Activated CD4-positive, alpha-beta T cell treated with anti-CD3 and anti-CD28 coated beads, Interleukin-2, amount 50 U/mL, for 16 hours (primary cell): ENCODE measurements at regions not wholly inside any gene's neighbourhood (a gene's known extent, or its start where the extent isn't known, plus 50 kb on each side); places are given as distances from the start of the nearest gene placed in this dataset.
"Not testable (repeated sequence)": the region's sequence is repeated elsewhere in the genome, so short reads cannot be mapped to it uniquely, and the experiment has no call there.

Source experiments
- DNase-seq: peaks from one replicate; pipeline ENCODE4 v3.0.0-alpha.2; 2020

DNA sequence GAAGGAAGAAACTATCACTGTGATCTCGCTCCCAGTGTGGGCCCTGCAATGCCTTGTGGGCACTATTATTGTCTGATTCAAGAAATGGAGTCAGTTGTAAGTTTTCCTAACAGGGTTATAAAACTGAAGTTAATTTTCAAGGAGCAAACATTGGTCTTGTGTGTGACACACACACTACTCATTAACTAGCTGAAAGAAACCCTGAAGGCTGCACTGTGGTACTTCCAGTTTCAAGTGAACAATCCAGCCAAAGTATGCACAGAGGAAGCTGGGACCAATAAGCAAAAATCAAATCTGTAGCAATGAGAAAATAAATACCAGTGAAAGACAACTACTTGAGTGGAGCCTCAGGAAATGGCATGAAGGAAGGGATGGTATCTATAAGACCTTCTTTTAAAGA, 506.6 kb upstream of the POT1 start:
- DNase-seq: no peak

DNA sequence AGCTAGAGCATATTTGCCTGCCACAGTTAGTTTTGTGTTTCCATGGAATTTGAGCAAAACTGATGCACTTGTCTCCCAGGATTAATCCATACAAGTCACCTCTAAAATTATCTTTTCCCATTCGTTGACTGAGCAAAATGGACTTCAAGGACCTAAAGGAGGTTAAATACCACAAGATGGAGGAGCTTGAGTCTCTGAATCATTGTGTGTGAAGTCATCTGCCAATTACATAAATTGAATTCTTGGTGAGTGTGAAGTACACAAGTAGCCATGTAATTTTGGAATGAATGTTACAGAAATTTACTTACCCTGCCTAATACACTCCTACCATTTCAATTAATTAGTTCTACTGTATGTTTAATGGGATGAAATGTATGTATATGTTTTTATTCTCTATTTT, 501.7 kb upstream of the POT1 start:
- no peak for DNase-seq

DNA sequence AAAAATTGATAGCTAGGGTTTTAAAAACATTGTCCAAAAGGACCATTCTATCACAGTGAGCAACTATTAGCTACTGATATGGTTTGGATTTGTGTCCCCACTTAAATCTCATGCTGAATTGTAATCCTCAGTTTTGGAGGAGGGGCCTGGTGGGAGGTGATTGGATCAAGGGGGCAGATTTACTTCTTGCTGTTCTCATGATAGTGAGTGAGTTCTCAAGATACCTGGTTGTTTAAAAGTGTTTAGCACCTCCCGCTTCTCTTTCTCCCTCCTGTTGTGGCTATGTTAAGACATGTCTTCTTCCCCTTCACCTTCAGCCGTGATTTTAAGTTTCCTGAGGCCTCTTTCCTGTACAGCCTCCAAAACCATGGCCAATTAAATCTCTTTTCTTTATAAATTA, 500.4 kb upstream of the POT1 start:
- no peak for DNase-seq

DNA sequence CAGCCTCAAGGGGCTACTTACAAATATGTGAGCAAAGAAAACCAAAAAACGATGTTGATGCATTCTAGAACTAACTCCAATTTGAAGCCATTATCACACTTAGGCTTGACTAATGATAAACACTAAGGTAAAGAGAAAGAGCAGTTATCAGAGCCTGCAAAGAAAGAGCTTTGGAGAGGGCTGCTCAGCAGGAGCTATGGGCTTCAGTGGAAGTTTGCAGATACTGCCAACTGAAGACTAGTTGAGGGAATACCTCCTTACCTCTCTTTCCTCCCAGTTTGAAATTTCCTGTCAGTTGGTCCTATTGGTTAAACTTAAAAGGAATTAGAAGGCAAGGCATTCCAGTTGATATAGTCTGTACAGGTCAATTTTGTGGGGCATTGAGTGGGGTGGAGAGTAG, 498.1 kb upstream of the POT1 start:
- no peak for DNase-seq

DNA sequence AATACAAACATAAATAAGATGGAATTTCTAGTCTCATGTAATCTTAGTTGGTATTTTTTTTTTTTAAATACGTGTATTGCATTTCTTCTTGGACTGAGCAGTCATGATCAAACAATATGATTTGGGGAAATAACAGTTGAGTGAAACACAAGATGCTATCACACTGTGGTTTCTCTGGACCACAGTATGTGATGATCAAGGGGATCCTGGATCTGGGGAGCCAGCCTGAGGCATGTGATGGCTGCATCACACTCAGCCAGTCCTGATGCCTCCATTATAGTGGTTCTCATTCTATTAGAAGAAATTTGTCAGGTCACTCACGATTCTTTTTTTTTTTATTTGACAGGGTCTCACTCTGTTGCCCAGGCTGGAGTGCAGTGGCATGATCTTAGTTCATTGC, 495.9 kb upstream of the POT1 start:
- no peak for DNase-seq

DNA sequence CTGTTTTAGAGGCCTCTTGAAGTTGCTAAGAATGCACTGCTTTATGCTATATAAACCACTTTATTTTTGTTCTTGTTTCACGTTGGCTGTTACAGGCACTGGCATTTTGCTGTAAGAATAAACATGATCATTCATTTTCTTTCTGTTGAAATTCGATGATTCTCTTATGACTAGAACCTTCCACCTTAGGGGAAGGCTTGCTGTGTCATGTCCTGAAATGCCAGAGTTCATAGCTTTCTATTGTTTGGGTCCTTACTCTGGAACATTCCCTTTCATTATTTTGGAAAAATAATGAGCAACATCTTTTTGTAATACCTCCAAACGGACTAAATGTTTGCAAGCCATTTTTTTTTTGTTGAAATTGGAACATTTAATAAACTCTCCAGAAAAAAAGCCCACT, 495.1 kb upstream of the POT1 start:
- no peak for DNase-seq

GRCh38 chr7:125423458-125424155, 494.0 kb upstream of the POT1 start:
- peak; percentile 49 for DNase-seq

DNA sequence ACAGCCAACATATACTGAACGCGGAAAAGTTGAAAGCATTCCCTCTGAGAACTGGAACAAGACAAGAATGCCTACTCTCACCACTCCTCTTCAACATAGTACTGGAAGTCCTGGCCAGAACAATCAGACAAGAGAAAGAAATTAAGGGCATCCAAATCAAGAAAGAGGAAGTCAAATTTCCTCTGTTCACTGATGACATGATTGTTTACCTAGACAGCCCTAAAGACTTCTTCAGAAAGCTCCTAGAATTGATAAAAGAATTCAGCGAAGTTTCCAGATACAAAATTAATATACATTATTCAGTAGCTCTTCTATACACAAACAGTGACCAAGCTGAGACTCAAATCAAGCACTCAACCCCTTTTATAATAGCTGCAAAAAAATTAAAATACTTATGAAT, 491.8 kb upstream of the POT1 start:
- DNase-seq: not testable (repeated sequence)

GRCh38 chr7:125412890-125413665, 483.5 kb upstream of the POT1 start:
- no peak for DNase-seq

DNA sequence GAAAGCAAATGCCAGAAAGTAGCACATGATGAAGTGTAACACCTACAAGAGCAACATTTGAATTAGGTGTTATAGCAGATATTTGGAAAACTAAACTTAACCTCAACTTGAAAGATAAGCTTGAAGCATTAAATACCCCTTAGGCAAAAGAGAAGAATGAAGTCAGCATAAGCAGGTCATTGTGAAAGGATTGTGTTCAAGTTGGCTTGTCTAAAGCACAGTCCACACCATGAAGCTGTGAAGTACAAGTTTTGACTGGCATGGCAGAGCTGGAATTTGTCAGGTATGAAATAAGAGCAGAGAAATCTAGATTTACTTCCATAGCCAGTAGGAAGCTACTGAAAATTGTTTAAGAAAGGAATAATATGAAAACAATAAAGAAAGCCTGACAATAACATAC, 480.3 kb upstream of the POT1 start:
- DNase-seq: no peak

- no peak for DNase-seq
Measured at GRCh38 chr7:125406111-125406510, 476.5 kb upstream of the POT1 start.

DNA sequence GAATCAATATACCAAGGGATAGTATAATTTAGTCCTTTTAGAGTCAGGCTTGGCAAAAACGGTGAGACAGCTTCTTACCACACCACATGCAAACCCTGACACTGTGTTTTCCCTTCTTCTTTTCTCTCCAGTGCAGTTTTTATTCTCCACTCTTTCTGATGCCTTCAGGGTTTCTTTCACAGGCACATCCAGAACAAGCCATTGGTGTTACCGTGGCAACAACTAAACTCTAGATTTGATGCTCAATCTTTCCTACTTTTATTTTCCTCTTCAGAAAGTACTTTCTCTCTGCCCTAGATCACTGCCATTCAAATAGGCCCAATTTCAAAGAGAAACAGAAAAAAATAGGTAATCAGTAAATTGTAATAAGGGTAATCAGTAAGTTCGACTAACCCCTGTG, 469.8 kb upstream of the POT1 start:
- no peak for DNase-seq

- DNase-seq: no peak
Measured at GRCh38 chr7:125396466-125397151, 467.0 kb upstream of the POT1 start.

DNA sequence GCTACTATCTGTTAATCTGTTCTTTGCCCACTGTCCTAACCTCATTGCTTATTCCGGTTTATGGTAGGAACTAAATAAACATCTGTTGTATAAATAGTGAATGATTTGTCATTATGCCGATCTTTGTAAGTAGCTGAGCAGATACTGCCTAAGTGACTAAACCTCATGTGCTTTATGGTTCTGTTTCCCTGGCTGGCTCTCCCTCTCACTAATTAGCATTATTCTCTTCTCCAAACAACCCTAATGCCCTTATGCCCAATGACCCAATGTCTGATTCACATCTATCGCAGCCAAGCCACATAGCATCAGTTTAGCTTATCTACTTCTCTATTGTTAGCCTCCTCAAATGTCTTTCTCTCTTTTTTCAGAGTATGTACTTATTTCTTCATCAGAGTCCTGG, 462.3 kb upstream of the POT1 start:
- no peak for DNase-seq

- DNase-seq: no peak
Measured at GRCh38 chr7:125390981-125391380, 461.4 kb upstream of the POT1 start.

DNA sequence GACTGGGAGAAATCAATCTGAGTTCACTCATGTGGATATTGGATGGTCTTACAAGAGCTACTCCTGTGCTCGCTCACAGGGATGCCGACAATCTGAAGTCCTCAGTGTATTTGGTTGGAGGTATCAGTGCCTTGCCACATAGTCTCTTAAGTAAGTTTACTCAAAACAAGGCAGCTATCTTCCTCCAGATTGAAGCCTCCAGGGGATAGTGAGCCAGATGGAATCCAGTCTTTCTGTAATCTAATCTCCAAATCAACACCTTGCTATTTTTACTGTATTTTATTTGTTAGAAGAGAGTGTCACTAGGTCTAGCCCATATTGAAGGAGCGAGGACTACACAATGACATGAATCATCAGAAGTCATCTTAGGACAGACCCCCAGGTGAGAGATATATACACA, 456.6 kb upstream of the POT1 start:
- no peak for DNase-seq

DNA sequence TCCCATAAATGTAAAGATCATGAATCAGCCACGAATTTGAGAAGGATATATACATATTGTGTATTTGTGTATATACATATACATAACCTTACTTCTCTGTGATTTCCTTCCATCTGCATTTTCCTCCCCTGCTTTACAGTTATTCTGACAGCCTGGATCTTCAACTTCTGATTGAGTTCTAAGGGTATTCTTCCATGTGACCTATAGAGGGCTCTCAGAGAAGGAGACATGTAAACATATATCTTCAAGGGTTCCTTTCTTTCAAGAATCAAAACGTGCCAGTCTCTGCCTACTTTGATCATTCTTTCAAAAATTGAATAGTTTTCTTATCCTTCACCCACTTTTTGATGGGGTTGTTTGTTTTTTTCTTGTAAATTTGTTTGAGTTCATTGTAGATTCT, 453.7 kb upstream of the POT1 start:
- no peak for DNase-seq

DNA sequence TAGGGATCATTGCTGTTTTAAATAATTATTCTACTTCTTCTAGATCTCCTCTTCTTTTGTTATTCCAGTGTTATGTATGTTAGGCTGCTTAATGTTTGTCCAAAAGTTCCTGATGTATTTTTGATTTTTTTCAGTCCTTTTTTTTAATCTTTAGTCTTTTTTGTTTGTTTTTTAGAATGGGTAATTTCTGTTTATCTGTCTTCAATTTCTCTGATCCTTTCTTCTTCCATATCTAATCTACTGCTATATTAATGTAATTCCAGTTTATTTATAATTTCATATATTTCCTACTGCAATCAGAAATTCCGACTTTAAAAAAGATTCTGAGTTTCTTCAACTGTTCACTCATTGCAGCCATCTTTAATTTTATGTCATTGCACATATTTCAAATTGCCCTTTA, 452.8 kb upstream of the POT1 start:
- no peak for DNase-seq

- no peak for DNase-seq
Measured at GRCh38 chr7:125375942-125376341, 446.3 kb upstream of the POT1 start.

DNA sequence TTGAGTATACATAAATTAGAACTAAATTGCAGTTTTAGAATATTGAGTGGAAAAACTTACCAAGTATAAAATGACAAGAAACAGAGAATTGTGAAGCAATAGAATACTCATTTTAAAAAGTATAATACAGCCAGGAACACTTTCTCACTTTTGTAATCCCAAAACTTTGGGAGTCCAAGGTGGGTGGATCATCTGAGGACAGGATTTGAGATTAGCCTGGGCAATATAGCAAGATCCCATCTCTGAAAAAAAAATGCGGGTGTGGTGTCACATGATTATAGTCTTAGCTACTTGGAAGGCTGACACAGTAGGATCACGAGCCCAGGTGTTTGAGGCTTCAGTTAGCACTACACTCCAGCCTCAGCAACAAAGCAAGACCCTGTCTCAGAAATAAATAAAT, 440.9 kb upstream of the POT1 start:
- no peak for DNase-seq

DNA sequence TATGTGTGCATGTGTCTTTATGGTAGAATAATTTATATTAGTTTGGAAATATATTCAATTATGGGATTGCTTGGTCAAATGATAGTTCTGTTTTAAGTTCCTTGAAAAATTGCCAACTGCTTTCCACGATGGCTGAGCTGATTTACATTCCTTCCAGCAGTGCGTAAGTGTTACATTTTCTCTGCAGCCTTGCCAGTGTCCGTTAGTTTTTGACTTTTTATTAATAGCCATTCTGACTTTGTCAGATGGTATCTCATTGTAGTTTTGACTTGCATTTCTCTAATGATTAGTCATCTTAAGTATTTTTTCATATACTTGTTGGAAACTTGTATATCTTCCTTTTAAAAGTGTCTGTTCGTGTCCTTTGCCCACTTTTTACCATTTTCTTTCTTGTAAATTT, 434.2 kb upstream of the POT1 start:
- no peak for DNase-seq

- DNase-seq: no peak
Measured at GRCh38 chr7:125358551-125359167, 429.0 kb upstream of the POT1 start.

GRCh38 chr7:125357676-125358455, 428.2 kb upstream of the POT1 start:
- DNase-seq: no peak
